ENCODE measurements at regions not wholly inside any gene's neighbourhood (a gene's known extent, or its start where the extent isn't known, plus 50 kb on each side); places are given as distances from the start of the nearest gene placed in this dataset.
"Not testable (repeated sequence)": the region's sequence is repeated elsewhere in the genome, so short reads cannot be mapped to it uniquely, and the experiment has no call there.

- TF ChIP-seq CTCF, POLR2A (IDR thresholded peaks at IDR 0.05): not testable (repeated sequence)
These were observed 4778.6 kb upstream of the OR11H1 start for GRCh38 chr22:10749423-10749822.

Measured in esophagus squamous epithelium (tissue), 4 donors.